OCI-LY7 (cell line): ENCODE measurements at regions not wholly inside any gene's neighbourhood (a gene's known extent, or its start where the extent isn't known, plus 50 kb on each side); places are given as distances from the start of the nearest gene placed in this dataset.

Experiments used
- BruUV-seq: library from RNA; stranded (reverse); fragments of 400-500 nt; replicated peaks from 2 replicates; lab custom pipeline; 2021; lab: Mats Ljungman, UMichigan
- CTCF ChIA-PET: fragments of 300-600 bp; sonication (Branson Sonifier 250); formaldehyde crosslinking; loops from one replicate; lab custom pipeline; 2022; ENCODE audit warnings: antibody characterized with exemption; ENCODE audit not compliant: unreplicated experiment; lab: Charles Lee
- POLR2A ChIA-PET: fragments of 300-600 bp; sonication (Branson Sonifier 250); formaldehyde crosslinking; loops from one replicate; lab custom pipeline; 2022; ENCODE audit warnings: antibody characterized with exemption; lab: Charles Lee
- DNase-seq: peaks from one replicate; pipeline ENCODE4 v3.0.0-alpha.2; 2015; ENCODE audit warnings: low spot score
- H2AFZ ChIP-seq: fragments of 200-600 bp; sonication (generic), shearing (Covaris generic); 2 replicates; pipeline ENCODE4 v1.6.1; 2014; ENCODE audit warnings: mild to moderate bottlenecking, antibody characterized with exemption, low read length, moderate library complexity
- H3K27ac ChIP-seq: fragments of 200-600 bp; sonication (generic); 2 replicates; pipeline ENCODE4 v1.5.1; 2014; ENCODE audit warnings: mixed run types, low read depth, mild to moderate bottlenecking, moderate library complexity, low read length, inconsistent platforms; ENCODE audit not compliant: poor library complexity, severe bottlenecking
- H3K36me3 ChIP-seq: fragments of 200-600 bp; sonication (generic); 2 replicates; pipeline ENCODE4 v1.6.1; 2014; ENCODE audit warnings: mild to moderate bottlenecking, antibody characterized with exemption, low read length, moderate library complexity, mixed read lengths; ENCODE audit not compliant: insufficient read depth
- H3K4me1 ChIP-seq: fragments of 200-600 bp; sonication (generic); 2 replicates; pipeline ENCODE4 v1.5.1; 2014; ENCODE audit warnings: mild to moderate bottlenecking, low read length; ENCODE audit not compliant: insufficient read depth, poor library complexity, severe bottlenecking
- H3K4me2 ChIP-seq: fragments of 200-600 bp; sonication (generic); 2 replicates; pipeline ENCODE4 v1.6.1; 2014; ENCODE audit warnings: mild to moderate bottlenecking, low read length
- H3K4me3 ChIP-seq: fragments of 200-600 bp; sonication (generic); 2 replicates; pipeline ENCODE4 v1.5.1; 2014; ENCODE audit warnings: mild to moderate bottlenecking, low read depth, low read length; ENCODE audit not compliant: poor library complexity, severe bottlenecking
- H3K79me2 ChIP-seq: fragments of 200-600 bp; sonication (generic); 2 replicates; pipeline ENCODE4 v1.6.1; 2016; ENCODE audit warnings: low read depth, mild to moderate bottlenecking, low read length, moderate library complexity, mixed read lengths; ENCODE audit not compliant: insufficient read depth
- H3K9me2 ChIP-seq: fragments of 200-600 bp; sonication (generic); 2 replicates; pipeline ENCODE4 v1.6.1; 2016; ENCODE audit warnings: mild to moderate bottlenecking, low read length, mixed read lengths; ENCODE audit not compliant: insufficient read depth
- H3K9me3 ChIP-seq: fragments of 200-600 bp; sonication (generic); 2 replicates; pipeline ENCODE4 v1.6.1; 2014; ENCODE audit warnings: mild to moderate bottlenecking, mixed run types, low read length, mixed read lengths
- H4K20me1 ChIP-seq: fragments of 200-600 bp; sonication (generic); 2 replicates; pipeline ENCODE4 v1.6.1; 2014; ENCODE audit warnings: mild to moderate bottlenecking, antibody characterized with exemption, low read length, moderate library complexity, mixed read lengths; ENCODE audit not compliant: insufficient read depth
- EZH2phosphoT487 ChIP-seq: fragments of 200-600 bp; sonication (generic); IDR thresholded peaks from 2 replicates; pipeline ENCODE4 v1.6.1; 2018; ENCODE audit warnings: low read depth, borderline replicate concordance, mild to moderate bottlenecking, mixed run types, antibody characterized with exemption, low read length, moderate library complexity, mixed read lengths
- intact Hi-C: fragments of 100-400 bp; cut with micrococcal nuclease; formaldehyde crosslinking; loops from one replicate; pipeline ENCODE4 v1.10.0; 2022; ENCODE audit not compliant: unreplicated experiment
- TF ChIP-seq, protein P1 (sequence below): fragments of 200-600 bp; sonication (generic); conservative IDR thresholded peaks from 2 replicates; pipeline ENCODE4 v1.5.1; 2014; ENCODE audit warnings: mild to moderate bottlenecking, antibody characterized with exemption, low read length, moderate library complexity, mixed read lengths

DNA sequence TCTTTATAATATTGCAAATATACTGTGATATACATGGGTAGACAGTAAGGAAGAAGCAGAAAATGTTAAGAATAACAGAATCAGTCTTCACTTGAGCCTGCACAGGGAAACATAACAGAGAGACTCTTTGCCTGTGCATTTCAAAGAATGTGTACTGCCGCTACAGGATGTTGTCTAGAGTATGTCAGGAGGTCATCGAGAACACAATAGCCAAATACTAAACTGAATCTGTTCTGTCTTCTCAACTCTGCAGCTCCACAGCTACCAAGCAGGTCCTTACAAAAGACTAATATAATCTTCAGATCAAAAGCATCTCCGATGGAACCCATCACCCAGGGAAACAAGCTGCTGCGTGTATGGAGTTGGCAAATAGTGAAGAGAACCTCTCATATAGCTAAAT lies 471.5 kb downstream of the PCDH10 start:
- intact Hi-C loops: no loop called here
- ChIA-PET CTCF (no interaction called here), POLR2A (no interaction called here)
- H3K9me3 ChIP-seq: no peaks in the 10 kb centered on the region
- no peaks in the 10 kb centered on the region for H3K79me2 ChIP-seq
- no peak overlapping the region for H2AFZ ChIP-seq
- H3K4me1 ChIP-seq: no peaks in the 10 kb centered on the region
- H3K4me3 ChIP-seq: no peak overlapping the region
- TF ChIP-seq, protein P1, sequence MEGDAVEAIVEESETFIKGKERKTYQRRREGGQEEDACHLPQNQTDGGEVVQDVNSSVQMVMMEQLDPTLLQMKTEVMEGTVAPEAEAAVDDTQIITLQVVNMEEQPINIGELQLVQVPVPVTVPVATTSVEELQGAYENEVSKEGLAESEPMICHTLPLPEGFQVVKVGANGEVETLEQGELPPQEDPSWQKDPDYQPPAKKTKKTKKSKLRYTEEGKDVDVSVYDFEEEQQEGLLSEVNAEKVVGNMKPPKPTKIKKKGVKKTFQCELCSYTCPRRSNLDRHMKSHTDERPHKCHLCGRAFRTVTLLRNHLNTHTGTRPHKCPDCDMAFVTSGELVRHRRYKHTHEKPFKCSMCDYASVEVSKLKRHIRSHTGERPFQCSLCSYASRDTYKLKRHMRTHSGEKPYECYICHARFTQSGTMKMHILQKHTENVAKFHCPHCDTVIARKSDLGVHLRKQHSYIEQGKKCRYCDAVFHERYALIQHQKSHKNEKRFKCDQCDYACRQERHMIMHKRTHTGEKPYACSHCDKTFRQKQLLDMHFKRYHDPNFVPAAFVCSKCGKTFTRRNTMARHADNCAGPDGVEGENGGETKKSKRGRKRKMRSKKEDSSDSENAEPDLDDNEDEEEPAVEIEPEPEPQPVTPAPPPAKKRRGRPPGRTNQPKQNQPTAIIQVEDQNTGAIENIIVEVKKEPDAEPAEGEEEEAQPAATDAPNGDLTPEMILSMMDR: no peak
- no peak for TF ChIP-seq EZH2phosphoT487
- H3K36me3 ChIP-seq: no peaks in the 10 kb centered on the region
- H3K4me2 ChIP-seq: no peak overlapping the region
- no peak for DNase-seq
- H4K20me1 ChIP-seq: no peaks in the 10 kb centered on the region
- H3K27ac ChIP-seq: no peak overlapping the region
- no TSS peak for BruUV-seq
- H3K9me2 ChIP-seq: no peaks in the 10 kb centered on the region

DNA sequence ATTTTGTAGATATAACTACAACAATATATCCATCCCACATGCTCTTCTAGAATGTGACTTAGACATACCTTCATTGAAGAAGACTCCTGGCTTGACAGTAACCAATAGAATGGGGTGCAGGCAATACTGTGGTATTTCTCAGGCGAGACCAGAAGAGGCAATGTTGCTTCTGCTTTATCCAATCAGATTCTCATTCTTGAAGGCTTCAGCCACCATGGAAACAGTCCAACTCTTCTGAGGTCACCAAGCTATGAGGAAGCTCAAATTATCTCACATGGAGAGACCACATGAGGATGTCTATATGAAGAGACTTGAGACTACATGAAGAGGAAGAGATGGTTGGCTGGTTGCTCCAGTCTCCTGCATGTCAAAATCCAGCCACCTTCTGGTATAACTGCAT lies 469.9 kb downstream of the PCDH10 start:
- no peak for DNase-seq
- ChIA-PET CTCF (no interaction called here), POLR2A (no interaction called here)
- no peaks in the 10 kb centered on the region for H3K9me3 ChIP-seq
- intact Hi-C loops: no loop called here
- H3K27ac ChIP-seq: no peak overlapping the region
- no peak overlapping the region for H3K4me2 ChIP-seq
- no peaks in the 10 kb centered on the region for H3K4me1 ChIP-seq
- H3K36me3 ChIP-seq: no peaks in the 10 kb centered on the region
- no peaks in the 10 kb centered on the region for H3K79me2 ChIP-seq
- H3K9me2 ChIP-seq: no peaks in the 10 kb centered on the region
- no TSS peak for BruUV-seq
- TF ChIP-seq, protein P1: no peak
- TF ChIP-seq EZH2phosphoT487: no peak
- H2AFZ ChIP-seq: no peak overlapping the region
- no peaks in the 10 kb centered on the region for H4K20me1 ChIP-seq
- no peak overlapping the region for H3K4me3 ChIP-seq

DNA sequence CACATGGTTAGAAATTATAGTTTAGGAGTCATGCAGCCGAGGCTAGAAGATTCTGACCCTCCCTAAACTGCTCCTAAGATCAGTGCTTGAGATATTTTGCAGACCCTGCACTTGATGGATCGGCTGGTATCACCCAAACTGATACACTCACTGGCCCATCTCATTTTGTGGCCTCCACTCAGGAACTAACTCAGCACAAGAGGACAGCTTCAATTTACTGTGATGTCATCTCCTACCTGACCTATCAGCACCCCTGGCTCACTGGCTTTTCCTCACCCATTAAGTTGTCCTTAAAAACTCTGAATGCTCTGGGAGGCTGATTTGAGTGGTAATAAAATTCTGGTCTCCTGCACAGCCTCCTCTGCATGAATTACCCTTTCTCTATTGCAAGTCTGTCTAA lies 450.9 kb downstream of the PCDH10 start:
- H4K20me1 ChIP-seq: no peaks in the 10 kb centered on the region
- H3K79me2 ChIP-seq: no peaks in the 10 kb centered on the region
- H3K4me2 ChIP-seq: no peak overlapping the region
- POLR2A ChIA-PET: no interaction called here
- BruUV-seq: no TSS peak
- no peaks in the 10 kb centered on the region for H3K36me3 ChIP-seq
- no peak overlapping the region for H3K4me3 ChIP-seq
- H3K9me3 ChIP-seq: no peaks in the 10 kb centered on the region
- no peaks in the 10 kb centered on the region for H3K9me2 ChIP-seq
- no peak for TF ChIP-seq EZH2phosphoT487
- TF ChIP-seq, protein P1: no peak
- no peaks in the 10 kb centered on the region for H3K4me1 ChIP-seq
- H2AFZ ChIP-seq: no peak overlapping the region
- CTCF ChIA-PET: no interaction called here
- intact Hi-C loops: no loop called here
- DNase-seq: no peak
- no peak overlapping the region for H3K27ac ChIP-seq
